Skeletal muscle satellite cell (primary cell): ENCODE measurements at regions not wholly inside any gene's neighbourhood (a gene's known extent, or its start where the extent isn't known, plus 50 kb on each side); places are given as distances from the start of the nearest gene placed in this dataset.

Source experiments
- H3K27me3 ChIP-seq: 2 replicates; pipeline ENCODE4 v1.7.0; 2013; ENCODE audit warnings: low read length; ENCODE audit not compliant: control insufficient read depth, insufficient read depth
- H3K36me3 ChIP-seq: 2 replicates; pipeline ENCODE4 v1.7.0; 2013; ENCODE audit warnings: mild to moderate bottlenecking, control low read depth, low read length; ENCODE audit not compliant: insufficient read depth
- H3K4me1 ChIP-seq: 2 replicates; pipeline ENCODE4 v1.7.0; 2013; ENCODE audit warnings: low read length; ENCODE audit not compliant: control insufficient read depth, insufficient read depth
- H3K4me2 ChIP-seq: 2 replicates; pipeline ENCODE4 v1.7.0; 2013; ENCODE audit warnings: mild to moderate bottlenecking, low read length
- H3K4me3 ChIP-seq: 2 replicates; pipeline ENCODE4 v1.7.0; 2013; ENCODE audit warnings: low read length
- H3K9ac ChIP-seq: 2 replicates; pipeline ENCODE4 v1.7.0; 2013; ENCODE audit warnings: mild to moderate bottlenecking, low read depth, low read length, moderate library complexity
- H3K9me3 ChIP-seq: replicated peaks from 2 replicates; pipeline ENCODE4 v1.7.0; 2013; ENCODE audit warnings: mild to moderate bottlenecking, control low read depth, low read length

GRCh38 chr5:35513612-35514011 is 104.1 kb upstream of the SPEF2 start:
- Histone ChIP-seq H3K9ac (no peak overlapping the region), H3K4me3 (no peak overlapping the region), H3K27me3 (no peaks in the 10 kb centered on the region), H3K4me1 (no peaks in the 10 kb centered on the region), H3K9me3 (no peaks in the 10 kb centered on the region), H3K4me2 (no peak overlapping the region), H3K36me3 (no peaks in the 10 kb centered on the region)

GRCh38 chr5:35502206-35502605 is 115.5 kb upstream of the SPEF2 start:
- H3K4me2 ChIP-seq, result no peak overlapping the region
- no peak overlapping the region for H3K4me3 ChIP-seq
- no peaks in the 10 kb centered on the region for H3K36me3 ChIP-seq
- H3K27me3 ChIP-seq, result no peaks in the 10 kb centered on the region
- H3K4me1 ChIP-seq, result no peaks in the 10 kb centered on the region
- no peak overlapping the region for H3K9ac ChIP-seq
- no peaks in the 10 kb centered on the region for H3K9me3 ChIP-seq

- Histone ChIP-seq H3K9ac (no peak overlapping the region), H3K4me2 (no peak overlapping the region), H3K36me3 (no peaks in the 10 kb centered on the region), H3K4me1 (no peaks in the 10 kb centered on the region), H3K4me3 (no peak overlapping the region), H3K27me3 (no peaks in the 10 kb centered on the region), H3K9me3 (no peaks in the 10 kb centered on the region)
Measured at GRCh38 chr5:35488791-35489190, 128.9 kb upstream of the SPEF2 start.

- no peaks in the 10 kb centered on the region for H3K36me3 ChIP-seq
- no peak overlapping the region for H3K4me3 ChIP-seq
- no peaks in the 10 kb centered on the region for H3K4me1 ChIP-seq
- H3K4me2 ChIP-seq, result no peak overlapping the region
- no peaks in the 10 kb centered on the region for H3K9me3 ChIP-seq
- H3K9ac ChIP-seq, result no peak overlapping the region
- no peaks in the 10 kb centered on the region for H3K27me3 ChIP-seq
Measured at GRCh38 chr5:35488055-35488454, 129.6 kb upstream of the SPEF2 start.

GRCh38 chr5:35487233-35488025 is 130.2 kb upstream of the SPEF2 start:
- H3K4me1 ChIP-seq, result no peaks in the 10 kb centered on the region
- H3K9ac ChIP-seq, result no peak overlapping the region
- no peaks in the 10 kb centered on the region for H3K9me3 ChIP-seq
- no peak overlapping the region for H3K4me2 ChIP-seq
- no peaks in the 10 kb centered on the region for H3K27me3 ChIP-seq
- H3K4me3 ChIP-seq, result no peak overlapping the region
- H3K36me3 ChIP-seq, result no peaks in the 10 kb centered on the region

- H3K9me3 ChIP-seq, result no peaks in the 10 kb centered on the region
- H3K4me3 ChIP-seq, result no peak overlapping the region
- H3K4me1 ChIP-seq, result no peaks in the 10 kb centered on the region
- no peak overlapping the region for H3K9ac ChIP-seq
- H3K27me3 ChIP-seq, result no peaks in the 10 kb centered on the region
- no peaks in the 10 kb centered on the region for H3K36me3 ChIP-seq
- no peak overlapping the region for H3K4me2 ChIP-seq
Measured at GRCh38 chr5:35485487-35485886, 132.2 kb upstream of the SPEF2 start.

GRCh38 chr5:35484241-35484640 is 133.4 kb upstream of the SPEF2 start:
- no peak overlapping the region for H3K4me3 ChIP-seq
- no peaks in the 10 kb centered on the region for H3K27me3 ChIP-seq
- H3K36me3 ChIP-seq, result no peaks in the 10 kb centered on the region
- H3K4me2 ChIP-seq, result no peak overlapping the region
- H3K4me1 ChIP-seq, result peaks cover 6% of the 10 kb centered on the region
- H3K9me3 ChIP-seq, result no peaks in the 10 kb centered on the region
- no peak overlapping the region for H3K9ac ChIP-seq

- Histone ChIP-seq H3K27me3 (no peaks in the 10 kb centered on the region), H3K36me3 (no peaks in the 10 kb centered on the region), H3K9ac (no peak overlapping the region), H3K9me3 (no peaks in the 10 kb centered on the region), H3K4me1 (peaks cover 7% of the 10 kb centered on the region), H3K4me2 (no peak overlapping the region), H3K4me3 (no peak overlapping the region)
Measured at GRCh38 chr5:35483780-35484179, 133.9 kb upstream of the SPEF2 start.

- no peaks in the 10 kb centered on the region for H3K36me3 ChIP-seq
- H3K4me1 ChIP-seq, result peaks cover 7% of the 10 kb centered on the region
- no peak overlapping the region for H3K4me3 ChIP-seq
- no peak overlapping the region for H3K4me2 ChIP-seq
- no peaks in the 10 kb centered on the region for H3K9me3 ChIP-seq
- no peak overlapping the region for H3K9ac ChIP-seq
- no peaks in the 10 kb centered on the region for H3K27me3 ChIP-seq
Measured at GRCh38 chr5:35483191-35483590, 134.5 kb upstream of the SPEF2 start.

GRCh38 chr5:35482167-35482755 is 135.4 kb upstream of the SPEF2 start:
- H3K4me2 ChIP-seq, result no peak overlapping the region
- H3K27me3 ChIP-seq, result no peaks in the 10 kb centered on the region
- H3K4me3 ChIP-seq, result no peak overlapping the region
- H3K4me1 ChIP-seq, result peaks cover 7% of the 10 kb centered on the region
- no peaks in the 10 kb centered on the region for H3K9me3 ChIP-seq
- H3K9ac ChIP-seq, result no peak overlapping the region
- H3K36me3 ChIP-seq, result no peaks in the 10 kb centered on the region

GRCh38 chr5:35478856-35479682 is 138.6 kb upstream of the SPEF2 start:
- peak overlapping the region; percentile 77 for H3K4me2 ChIP-seq
- peak overlapping the region; percentile 67 for H3K4me3 ChIP-seq
- H3K36me3 ChIP-seq, result no peaks in the 10 kb centered on the region
- H3K4me1 ChIP-seq, result peaks cover 7% of the 10 kb centered on the region
- H3K9me3 ChIP-seq, result no peaks in the 10 kb centered on the region
- peak overlapping the region; percentile 74 for H3K9ac ChIP-seq
- H3K27me3 ChIP-seq, result no peaks in the 10 kb centered on the region
